Stimulated activated CD8-positive, alpha-beta memory T cell treated with anti-CD3 and anti-CD28 coated beads, Interleukin-2, amount 100 ng/mL, for 1 hour (primary cell): ENCODE measurements at regions not wholly inside any gene's neighbourhood (a gene's known extent, or its start where the extent isn't known, plus 50 kb on each side); places are given as distances from the start of the nearest gene placed in this dataset.

ENCODE experiments used
- DNase-seq, 2 donors: peaks; one replicate each; pipeline ENCODE4 v3.0.0-alpha.2; 2020; ENCODE audit warnings: low read depth in 2 of 2

DNA sequence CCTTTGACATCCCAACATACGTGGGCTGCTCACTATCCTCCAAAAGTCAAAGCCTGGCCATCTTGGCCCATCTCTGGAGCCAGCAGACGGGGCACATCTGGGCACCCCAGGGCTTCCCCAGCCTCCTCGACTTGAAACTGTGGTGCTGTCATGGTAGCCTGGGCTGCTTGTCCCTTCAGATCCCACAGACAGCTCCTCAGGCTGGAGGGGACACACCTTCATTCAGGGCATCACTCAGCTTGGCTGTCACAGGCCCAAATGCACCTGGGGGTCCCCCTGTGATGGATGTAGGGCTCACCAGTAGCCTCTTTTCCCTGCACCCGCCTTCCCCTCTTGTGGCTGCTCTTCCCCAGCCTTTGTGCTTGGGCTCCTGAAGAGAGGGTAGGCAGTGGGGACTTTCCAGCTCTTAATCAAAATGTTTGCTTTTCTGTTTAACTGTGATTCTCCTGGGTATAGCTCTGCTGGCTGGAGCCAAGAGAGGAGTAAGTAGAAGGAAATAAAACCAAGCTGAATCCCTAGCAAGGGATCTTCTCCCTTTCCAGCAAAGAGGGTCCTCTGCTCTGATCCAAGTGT, 92.3 kb downstream of the GYPC start:
- no peak for DNase-seq

DNA sequence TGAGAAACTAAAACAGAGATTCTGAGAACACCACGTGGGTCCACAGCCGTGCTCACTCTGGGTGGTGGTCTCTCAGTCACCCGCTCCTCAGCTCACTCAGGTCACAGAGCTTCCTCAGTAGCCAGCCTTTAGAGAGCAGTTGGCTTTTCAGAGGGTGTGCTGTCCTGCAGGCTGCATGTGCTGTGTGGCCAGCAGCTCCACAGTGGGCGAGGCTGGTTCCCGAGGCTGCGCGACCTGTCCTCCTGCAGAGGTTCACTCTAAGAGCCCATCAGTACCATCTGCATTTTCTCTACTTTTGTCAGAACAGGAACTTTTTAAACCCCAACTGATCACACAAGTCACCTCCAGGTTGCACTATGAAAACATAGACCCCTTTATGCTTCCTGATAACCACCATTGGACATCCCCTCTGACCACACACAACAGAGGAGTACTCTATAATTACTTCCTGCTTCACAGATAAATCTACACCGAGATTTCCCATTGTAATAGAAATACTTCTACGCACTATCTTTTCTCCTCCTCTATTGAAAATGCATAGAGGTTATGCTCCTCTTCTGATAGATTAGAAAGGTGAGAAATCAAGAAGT, 93.1 kb downstream of the GYPC start:
- no peak for DNase-seq

DNA sequence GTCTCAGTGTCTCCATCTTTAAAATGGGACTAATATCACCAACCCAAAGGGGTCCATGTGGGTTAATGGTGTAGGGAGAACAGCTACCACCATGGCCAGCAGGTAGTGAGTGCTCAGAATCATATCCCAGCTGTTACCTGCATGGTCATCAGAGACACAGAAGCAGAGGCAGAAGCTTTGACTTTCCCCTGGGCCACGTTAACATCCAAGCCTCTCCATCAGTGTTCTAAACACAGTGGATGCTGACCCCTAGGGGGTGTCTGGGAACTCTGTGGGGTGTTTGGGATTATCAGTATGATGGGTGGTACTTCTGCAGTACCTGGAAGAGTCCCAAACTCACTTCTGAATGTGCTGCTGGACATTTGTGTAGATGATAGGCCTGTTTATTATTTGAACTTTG, 93.6 kb downstream of the GYPC start:
- no peak for DNase-seq

DNA sequence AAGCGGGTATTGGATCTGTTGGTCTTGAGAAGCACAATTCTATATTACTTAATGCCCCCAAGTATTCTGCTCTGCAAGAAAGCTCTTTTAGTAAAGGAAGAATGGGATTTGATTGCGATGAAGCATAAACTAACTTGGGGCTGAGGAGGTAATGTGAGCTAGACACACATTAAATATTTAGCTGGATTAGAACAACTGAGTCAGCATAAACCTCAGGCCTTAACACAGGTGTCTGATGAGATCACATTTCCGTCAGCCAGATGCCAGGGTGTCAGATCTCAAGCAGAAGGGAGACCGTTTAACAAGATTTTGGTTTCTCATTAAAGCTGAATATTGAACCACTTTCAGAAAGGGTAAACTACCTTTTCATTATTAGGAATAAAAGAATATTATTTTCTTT, 94.5 kb downstream of the GYPC start:
- DNase-seq = no peak

DNA sequence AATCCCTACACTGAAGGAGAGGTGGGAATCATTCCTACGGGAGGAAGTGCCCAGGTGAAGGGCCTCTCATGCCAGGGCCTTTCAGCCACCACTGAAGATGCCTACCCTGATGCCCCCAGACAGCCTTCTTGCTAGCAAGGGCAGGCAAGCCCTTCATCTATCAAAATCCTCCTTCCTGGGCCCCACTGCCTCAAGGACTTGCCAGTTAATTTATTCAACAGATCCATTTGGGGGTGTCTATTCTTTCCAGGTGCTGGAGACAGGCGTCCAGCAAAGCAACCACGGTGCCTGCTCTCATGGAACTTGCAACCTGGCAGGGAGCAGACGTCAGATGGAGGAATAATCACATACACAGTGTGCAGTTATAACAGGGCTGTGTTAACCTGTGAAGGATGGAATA, 95.5 kb downstream of the GYPC start:
- DNase-seq = no peak

DNA sequence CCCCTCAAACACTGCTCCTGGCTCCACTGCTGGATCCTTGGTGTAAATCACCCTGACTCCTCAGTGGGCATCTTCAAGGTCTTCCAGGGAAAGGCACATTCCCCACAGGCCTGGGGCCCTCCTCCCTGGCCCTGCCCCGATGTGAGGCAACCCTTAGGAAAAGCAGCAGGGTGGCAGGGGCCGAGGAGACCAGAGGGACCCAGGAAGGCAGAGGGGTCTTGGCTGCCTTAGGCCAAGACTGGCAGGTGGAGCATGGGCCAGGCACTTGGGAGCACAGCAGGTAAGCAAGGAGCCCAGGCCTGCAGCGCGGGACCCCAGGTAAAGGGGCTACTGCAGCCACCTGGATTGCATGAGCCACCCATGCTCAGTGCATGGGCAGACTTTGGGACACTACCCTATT, 96.9 kb downstream of the GYPC start:
- DNase-seq = no peak

DNA sequence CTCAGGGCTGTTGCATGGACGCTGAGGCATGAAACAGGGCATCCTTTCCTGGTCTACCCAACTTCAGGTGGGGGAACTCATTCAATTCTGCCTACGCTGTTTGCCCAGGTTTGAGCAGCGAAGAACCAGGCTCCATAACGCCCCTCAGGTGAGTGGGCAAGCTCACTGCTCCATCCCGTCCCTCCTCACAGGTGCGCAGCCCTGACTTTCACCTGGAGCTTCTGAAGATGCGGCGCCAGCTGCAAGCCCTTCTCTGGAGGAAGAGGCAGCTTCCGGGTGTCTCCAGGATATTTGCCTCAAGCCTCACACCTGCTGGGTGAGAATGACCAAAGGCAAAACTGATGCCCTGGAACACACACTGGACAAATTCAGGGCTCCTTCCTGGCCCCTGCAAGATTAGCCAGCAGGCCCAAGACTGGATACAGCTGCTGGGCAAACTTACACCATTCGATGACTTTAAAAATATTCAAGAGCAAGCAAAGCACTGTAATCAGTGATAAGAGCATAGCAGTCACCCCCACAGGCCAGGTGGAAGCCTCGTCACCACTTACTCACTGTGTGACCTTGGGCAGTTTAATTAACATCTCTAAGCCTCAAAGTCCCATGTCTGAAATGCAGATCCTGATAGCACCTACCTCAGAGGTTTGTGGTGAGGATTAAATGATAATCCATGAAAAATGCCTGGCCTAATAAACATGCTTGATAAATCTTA, 97.7 kb downstream of the GYPC start:
- DNase-seq = no peak

DNA sequence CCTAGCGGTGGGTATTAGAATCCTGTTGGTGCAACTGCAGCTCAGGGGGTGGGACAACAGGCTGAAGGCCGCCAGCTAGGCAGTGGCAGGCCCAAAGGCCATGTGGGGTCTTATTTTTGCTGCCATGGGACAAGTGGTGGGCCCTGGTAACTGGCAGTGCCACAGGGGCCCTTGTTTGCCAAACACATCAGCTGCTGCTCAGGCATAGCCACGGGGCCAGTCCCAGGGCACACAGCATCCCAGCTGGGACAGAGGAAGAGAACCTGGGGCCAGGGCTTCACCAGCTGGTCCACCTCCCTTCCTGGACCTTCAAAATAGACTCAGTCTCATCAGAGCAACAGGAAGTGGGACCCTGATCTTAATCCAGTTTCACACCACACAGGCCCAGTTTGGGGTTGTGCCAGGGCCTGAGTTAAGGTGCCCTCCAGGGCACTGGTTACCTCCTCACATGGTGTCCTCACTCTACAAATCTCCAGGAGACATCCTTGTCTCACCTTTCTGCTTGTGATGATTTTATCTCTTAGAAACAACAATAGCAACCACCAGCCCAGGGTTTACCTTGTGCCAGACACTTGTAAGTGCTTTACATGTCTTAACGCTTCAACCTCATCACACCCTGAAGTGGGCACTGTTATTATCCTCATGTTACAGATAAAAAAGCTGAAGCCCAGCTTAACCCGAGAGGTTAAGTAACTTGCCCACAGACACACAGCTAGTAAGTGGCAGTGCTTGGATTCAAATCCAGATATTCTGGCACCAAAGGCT, 98.5 kb downstream of the GYPC start:
- DNase-seq = no peak

DNA sequence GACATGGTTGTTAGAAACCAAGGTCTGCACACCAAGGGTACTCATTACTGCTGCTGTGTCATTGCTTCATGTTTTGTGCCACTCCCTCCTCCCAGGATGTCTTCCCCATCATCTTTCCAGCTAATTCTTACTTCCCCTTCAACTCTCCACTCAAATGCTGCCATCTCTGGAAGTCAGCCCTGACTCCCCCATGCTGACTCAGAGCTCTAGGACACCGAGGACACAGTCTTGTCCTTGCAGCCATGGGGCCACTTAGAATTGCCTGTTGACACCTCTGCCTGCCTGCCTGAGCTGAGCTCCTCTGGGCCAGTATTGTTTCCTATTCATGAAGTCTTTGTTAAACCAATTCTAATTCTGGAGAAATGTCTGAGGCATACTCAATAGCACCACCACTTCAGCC, 100.2 kb downstream of the GYPC start:
- DNase-seq = no peak

DNA sequence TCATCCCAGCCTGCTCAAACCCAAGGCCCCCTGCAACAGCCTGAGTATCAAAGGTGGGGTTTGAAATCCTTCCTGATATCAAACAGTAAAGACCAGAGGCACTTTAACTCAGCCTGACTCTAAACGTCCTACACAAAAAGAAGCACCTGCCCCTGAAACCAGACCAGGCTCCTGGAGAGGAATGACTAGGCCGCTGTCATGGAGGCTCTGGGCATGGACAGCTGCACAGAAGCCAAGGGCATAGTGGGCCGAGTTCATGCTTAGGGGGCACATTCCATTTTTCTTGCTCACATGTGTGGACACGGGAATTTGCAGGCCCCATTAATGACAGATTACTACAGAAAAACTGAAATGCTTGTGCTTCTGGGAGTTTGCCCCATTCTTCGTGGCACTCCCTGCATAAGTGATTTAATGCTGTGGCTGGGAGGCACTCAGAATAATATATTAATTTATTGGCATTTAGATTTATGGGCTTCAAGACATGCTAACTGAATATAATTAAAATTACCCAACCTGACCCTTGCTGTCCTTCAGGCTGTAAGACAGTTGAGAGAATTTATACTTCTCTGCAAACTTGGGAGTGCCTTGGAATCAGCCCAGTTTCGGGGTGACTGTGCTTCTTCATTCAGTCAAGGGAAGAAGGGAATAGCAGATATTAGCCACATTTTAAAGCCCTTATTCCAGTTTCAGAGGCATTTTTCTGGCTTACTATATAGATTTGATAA, 105.5 kb downstream of the GYPC start:
- no peak for DNase-seq

DNA sequence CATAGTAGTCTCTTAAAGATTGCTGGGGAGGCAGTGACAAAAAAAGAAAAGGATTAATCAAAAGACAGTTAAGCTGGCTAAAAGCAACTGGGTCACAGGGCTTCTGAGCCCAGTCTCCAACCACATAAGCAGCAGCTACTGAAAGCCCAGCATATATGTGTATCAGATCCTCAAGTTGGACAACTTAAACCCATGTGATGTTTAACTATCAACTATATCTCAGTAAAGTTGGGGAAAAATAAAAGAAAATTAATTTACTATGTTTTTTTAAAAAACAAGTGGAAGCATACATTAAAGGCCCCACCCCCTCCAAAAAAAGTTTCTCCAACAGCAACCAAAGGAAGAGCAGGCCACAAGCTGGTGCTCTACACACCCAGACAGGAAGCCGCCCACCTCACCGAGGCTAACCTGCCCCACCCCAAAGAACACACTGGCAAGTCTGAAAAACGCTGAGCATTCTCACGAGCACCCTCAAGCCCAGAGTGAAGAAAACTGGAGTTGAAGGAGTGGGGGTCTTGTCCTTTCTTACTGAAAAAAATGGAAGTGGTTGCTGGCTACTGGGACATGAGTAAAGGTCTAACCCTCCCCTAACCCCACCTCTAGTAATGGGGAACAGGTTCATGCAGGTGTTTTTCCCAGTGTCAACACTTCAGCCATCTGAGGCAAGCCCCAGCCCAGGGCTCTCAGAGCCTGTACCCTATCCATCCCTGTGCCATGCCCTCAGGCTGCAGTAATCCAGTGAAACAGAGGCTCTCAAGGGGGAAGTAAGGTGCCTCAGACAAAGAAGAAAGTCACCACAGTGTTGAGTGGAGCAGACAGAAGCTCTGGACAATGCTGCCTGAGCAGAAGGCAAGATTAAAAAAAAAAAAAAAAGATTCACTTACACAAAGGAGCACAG, 106.3 kb downstream of the GYPC start:
- no peak for DNase-seq

DNA sequence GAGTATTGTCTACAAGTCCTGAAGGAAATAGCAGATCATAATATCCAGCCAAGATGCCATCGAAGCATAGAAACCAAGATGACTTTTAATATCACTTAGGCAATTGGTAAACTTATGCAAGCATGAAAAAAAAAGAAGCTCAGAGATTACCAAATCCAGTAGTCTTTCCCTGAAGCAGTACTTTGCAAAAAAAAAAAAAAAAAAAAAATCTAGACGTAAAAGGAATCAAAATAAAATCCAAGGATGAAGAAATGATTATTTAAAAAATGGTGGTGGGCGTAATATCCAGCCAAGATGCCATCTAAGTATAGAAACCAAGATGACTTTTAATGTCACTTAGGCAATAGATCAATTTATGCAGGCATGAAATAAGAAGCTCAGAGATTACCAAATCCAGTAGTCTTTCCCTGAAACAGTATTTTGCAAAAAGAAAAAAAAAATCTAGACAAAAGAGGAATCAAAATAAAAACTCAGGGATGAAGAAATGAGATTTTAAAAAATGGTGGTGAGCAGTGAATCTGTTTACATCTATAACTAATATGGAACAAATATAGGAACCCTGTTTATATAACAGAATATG, 108.8 kb downstream of the GYPC start:
- no peak for DNase-seq

DNA sequence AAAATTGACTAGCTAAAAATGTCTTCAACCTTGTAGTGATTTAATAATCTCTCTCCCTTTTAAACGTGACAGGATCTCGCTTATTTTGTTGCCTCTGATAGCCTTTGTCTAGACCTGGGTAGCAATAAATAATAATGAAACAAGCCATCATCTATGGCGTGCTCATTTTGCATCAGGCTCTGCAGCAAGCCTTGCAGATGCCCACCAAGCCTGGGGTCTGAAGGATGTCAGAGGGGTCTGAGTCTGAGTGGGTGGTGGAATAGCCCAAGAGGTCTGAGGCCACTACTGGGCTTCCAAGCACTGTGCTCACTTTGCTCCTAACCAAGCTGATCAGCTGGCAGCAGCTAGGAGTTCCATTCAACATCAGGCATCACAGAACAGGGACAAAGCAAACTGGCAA, 109.4 kb downstream of the GYPC start:
- DNase-seq = no peak

DNA sequence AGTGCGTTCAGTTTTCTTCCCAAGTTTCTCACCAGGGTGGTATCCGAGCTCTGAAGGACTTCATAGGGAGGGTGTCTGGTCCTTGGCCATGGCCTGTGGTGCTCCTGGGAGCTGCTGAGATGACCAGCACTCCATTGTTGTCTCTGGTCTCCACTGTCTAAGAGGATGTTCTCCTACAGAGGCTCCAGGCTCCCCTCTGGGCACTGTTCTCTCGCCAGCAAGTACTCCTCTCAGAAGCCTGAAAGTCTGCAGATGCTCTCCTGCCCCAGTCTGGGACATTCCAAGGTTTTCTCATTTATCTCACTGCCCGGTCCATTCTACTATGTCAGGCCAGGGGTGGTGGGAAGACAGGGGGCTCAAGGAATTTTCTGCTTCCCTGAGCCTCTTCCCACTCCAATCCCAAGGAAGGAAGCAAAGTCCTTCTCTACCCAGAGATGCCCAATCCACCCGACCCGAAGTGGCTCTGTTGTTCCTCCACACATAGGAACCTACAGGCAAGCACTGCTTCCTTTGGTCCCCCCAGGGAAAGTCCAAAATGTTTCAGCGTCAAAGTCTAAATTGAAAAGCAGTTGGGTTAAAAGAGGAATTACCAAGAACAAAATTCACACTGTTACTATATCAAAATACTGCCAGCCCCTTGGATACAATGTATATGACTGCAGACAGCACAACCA, 110.5 kb downstream of the GYPC start:
- no peak for DNase-seq

DNA sequence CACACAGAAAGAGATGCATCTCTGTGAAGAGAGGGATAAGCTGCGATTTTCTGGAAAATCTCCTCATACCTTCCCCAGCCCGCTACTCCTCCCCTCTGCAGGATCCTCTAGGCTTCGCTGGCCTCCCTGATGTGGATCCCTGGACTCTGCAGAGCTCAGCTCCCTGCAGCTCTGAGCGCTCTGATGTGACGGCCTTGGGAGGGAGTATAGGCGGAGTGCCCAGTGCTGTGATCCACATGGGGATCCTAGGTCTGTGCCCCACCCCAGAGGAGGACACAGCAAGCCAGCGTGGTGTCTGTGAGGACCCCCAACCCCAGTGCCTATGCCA, 111.0 kb downstream of the GYPC start:
- no peak for DNase-seq

DNA sequence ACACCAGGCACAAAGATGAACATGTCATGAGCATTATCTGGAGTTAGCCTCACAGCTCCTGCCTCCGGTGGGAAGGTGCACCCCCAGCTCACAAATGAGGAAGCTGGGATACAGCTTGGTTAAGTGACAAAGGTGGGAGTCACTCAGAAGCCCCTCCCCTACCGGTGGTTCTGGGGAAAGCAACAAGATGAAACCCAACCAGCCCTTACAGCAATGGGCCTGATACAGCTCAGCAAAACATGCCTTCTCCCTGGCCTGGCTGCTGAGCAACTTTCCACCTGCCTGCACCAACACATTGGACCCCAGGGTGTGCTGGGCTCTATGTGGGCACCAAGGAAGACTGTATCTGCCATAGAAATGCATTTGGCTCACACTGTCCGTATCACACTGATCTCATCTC, 113.2 kb downstream of the GYPC start:
- no peak for DNase-seq

DNA sequence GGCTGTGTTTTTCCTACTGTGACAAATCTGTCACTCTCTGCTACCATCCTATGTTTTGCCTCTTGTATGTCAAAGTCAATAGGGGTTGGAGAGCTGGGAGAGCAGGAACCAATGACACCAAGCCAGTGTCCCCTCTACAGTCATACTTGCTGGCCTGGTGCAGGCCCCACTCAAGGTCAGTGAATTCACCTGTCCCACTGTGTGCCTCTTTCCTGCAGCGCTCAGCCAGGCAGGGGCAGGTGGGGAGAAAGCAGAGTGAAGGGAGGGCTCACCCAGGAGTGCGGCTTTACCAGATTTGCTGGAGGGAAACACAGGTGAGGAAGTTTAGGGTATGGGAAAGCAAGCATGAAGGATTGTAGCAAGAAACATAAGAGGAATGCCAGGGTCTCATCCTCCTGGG, 114.5 kb downstream of the GYPC start:
- DNase-seq = no peak

DNA sequence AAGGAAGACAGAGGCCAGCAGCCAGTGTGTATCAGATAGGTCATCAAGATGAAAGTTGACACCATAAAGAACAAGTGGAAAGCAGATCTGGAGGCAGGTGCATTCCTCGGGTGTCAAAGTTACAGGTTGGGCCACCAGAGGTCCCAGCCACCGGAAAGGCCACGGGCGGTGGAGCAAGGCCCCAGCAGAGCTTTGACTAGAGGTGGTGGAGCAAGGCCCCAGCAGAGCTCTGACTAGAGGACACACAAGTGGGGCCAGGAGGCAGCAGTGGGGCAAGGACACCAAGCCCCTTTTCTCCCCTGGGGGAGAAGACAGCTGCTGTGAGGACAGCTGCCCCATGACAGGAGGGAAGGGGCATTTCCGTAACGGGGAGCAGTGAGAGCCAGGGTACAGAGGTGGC, 115.1 kb downstream of the GYPC start:
- no peak for DNase-seq

DNA sequence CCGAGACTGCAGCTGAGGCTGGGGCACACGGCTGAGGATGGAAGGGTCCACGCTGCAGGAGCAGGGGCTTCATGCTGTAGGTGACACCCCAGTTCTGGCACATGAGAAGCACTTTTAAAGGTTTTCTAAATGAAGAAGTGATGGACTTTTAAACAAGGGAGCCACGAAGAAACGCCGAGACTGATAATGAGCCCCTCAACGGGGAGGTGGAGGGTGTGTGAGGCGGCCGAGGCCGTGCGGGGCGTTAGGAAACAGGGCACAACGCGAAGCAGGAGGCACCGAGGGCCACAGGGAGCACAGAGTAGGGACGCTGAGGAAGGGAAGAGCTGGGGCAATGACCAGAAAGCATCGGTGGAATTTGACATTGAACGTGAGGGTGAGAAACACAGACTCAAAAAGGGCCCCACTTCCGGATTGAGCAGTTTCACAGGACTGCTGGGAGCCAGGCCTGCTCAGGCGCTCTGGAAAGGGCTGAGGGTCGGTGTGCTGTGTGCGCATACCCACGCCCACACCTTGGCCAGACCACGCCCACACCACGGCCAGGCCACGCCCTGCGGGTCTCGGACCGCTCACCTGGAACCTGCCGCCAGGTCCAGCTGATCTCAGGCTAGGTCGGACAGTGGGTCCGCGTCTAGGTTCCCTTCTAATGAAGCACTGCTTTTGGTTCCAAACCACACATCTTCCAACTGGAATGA, 115.7 kb downstream of the GYPC start:
- no peak for DNase-seq

DNA sequence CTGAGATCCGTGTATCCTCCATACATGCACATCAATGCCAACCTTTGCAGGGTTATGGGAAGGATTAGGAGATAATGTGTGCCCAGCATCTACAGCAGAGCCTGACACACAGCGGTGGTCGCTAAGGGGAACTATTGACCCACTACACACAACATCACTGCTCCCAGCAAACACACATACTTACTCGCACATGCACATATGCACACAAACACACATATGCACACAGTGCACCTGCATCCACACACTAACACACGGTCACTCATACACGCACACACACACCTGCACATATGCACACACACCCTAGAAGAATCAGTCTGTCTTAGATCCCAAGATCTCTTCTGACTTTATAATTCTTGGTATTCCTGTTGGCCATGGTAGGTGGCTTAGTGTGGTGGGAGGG, 118.3 kb downstream of the GYPC start:
- no peak for DNase-seq
